Liver (tissue), 8 donors: ENCODE measurements at regions not wholly inside any gene's neighbourhood (a gene's known extent, or its start where the extent isn't known, plus 50 kb on each side); places are given as distances from the start of the nearest gene placed in this dataset.

Source experiments
- DNase-seq: peaks from one replicate; pipeline ENCODE4 v3.0.0-alpha.2; 2017; ENCODE audit warnings: low spot score
- H3K27ac ChIP-seq, 2 donors: one replicate each; pipeline ENCODE4 v1.7.0; 2013; ENCODE audit warnings: inconsistent platforms in 2 of 2, low read length in 2 of 2, control low read depth in 1 of 2, low read depth in 1 of 2, mild to moderate bottlenecking in 1 of 2
- H3K27me3 ChIP-seq, 4 donors: one replicate each; pipeline versions ENCODE4 v1.6.1 to v1.7.0; 2013; ENCODE audit warnings: low read length in 3 of 4, inconsistent platforms in 1 of 4, mild to moderate bottlenecking in 1 of 4, moderate library complexity in 1 of 4; ENCODE audit not compliant: control insufficient read depth in 4 of 4, insufficient read depth in 4 of 4
- H3K36me3 ChIP-seq, 4 donors: one replicate each; pipeline versions ENCODE4 v1.6.1 to v1.7.0; 2013; ENCODE audit warnings: low read length in 3 of 4, mild to moderate bottlenecking in 3 of 4, low read depth in 1 of 4, moderate library complexity in 1 of 4; ENCODE audit not compliant: control insufficient read depth in 4 of 4, insufficient read depth in 3 of 4
- H3K4me1 ChIP-seq, 4 donors: one replicate each; pipeline versions ENCODE4 v1.6.1 to v1.7.0; 2013; ENCODE audit warnings: low read length in 3 of 4, mild to moderate bottlenecking in 3 of 4, moderate library complexity in 1 of 4; ENCODE audit not compliant: control insufficient read depth in 4 of 4, insufficient read depth in 4 of 4
- H3K4me3 ChIP-seq, 3 donors: one replicate each; pipeline versions ENCODE4 v1.6.1 to v1.7.0; 2013; ENCODE audit warnings: low read length in 3 of 3, control low read depth in 1 of 3, low read depth in 1 of 3, mild to moderate bottlenecking in 1 of 3
- H3K9ac ChIP-seq, 2 donors: one replicate each; pipeline ENCODE4 v1.7.0; 2013; ENCODE audit warnings: low read length in 2 of 2, mild to moderate bottlenecking in 2 of 2, moderate library complexity in 2 of 2, control low read depth in 1 of 2, low read depth in 1 of 2
- H3K9me3 ChIP-seq, 4 donors: one replicate each; pipeline versions ENCODE4 v1.6.1 to v1.7.0; 2013; ENCODE audit warnings: low read length in 3 of 4; ENCODE audit not compliant: control insufficient read depth in 4 of 4
- EGR1 ChIP-seq, 2 donors: IDR thresholded peaks; 2 replicates each; pipeline ENCODE4 v1.6.1; 2016 to 2018; ENCODE audit warnings: antibody characterized with exemption in 2 of 2, low read depth in 2 of 2
- FOXA1 ChIP-seq: IDR thresholded peaks from 2 replicates; pipeline ENCODE4 v1.6.1; 2016; ENCODE audit warnings: antibody characterized with exemption
- FOXA2 ChIP-seq: IDR thresholded peaks from 2 replicates; pipeline ENCODE4 v1.6.1; 2016; ENCODE audit warnings: antibody characterized with exemption
- GABPA ChIP-seq, 2 donors: IDR thresholded peaks in 1 of 2; conservative IDR thresholded peaks in 1 of 2; 2 replicates each; pipeline ENCODE4 v1.6.1; 2016; ENCODE audit warnings: antibody characterized with exemption in 2 of 2, mild to moderate bottlenecking in 1 of 2, moderate library complexity in 1 of 2
- HNF4A ChIP-seq, 2 donors: conservative IDR thresholded peaks; 2 replicates each; pipeline ENCODE4 v1.6.1; 2016; ENCODE audit warnings: antibody characterized with exemption in 2 of 2, mild to moderate bottlenecking in 2 of 2
- HNF4G ChIP-seq: IDR thresholded peaks from 2 replicates; pipeline ENCODE4 v1.6.1; 2016; ENCODE audit warnings: antibody characterized with exemption
- JUND ChIP-seq, 2 donors: IDR thresholded peaks; 2 replicates each; pipeline ENCODE4 v1.6.1; 2016; ENCODE audit warnings: antibody characterized with exemption in 2 of 2
- NR2F2 ChIP-seq: IDR thresholded peaks from 2 replicates; pipeline ENCODE4 v1.6.1; 2016; ENCODE audit warnings: antibody characterized with exemption
- RAD21 ChIP-seq, 2 donors: IDR thresholded peaks; 2 replicates each; pipeline ENCODE4 v1.6.1; 2016; ENCODE audit warnings: antibody characterized with exemption in 2 of 2, mild to moderate bottlenecking in 2 of 2
- RXRA ChIP-seq, 2 donors: IDR thresholded peaks; 2 replicates each; pipeline ENCODE4 v1.6.1; 2017 to 2018; ENCODE audit warnings: antibody characterized with exemption in 2 of 2, mild to moderate bottlenecking in 1 of 2
- SP1 ChIP-seq: IDR thresholded peaks from 2 replicates; pipeline ENCODE4 v1.6.1; 2018; ENCODE audit warnings: antibody characterized with exemption, mild to moderate bottlenecking
- TAF1 ChIP-seq: conservative IDR thresholded peaks from 2 replicates; pipeline ENCODE4 v1.6.1; 2016; ENCODE audit warnings: antibody characterized with exemption, mild to moderate bottlenecking
- YY1 ChIP-seq: IDR thresholded peaks from 2 replicates; pipeline ENCODE4 v1.6.1; 2016; ENCODE audit warnings: antibody characterized with exemption, mild to moderate bottlenecking
- WGBS: extraction: QIAGEN DNeasy Blood & Tissue Kit; methylation state at CpG from one replicate; pipeline ENCODE4 v1.1.7; 2013; 5-methylcytosine and 5-hydroxymethylcytosine counted together
- TF ChIP-seq, protein P1 (sequence below): fragments of 150-350 bp; IDR thresholded peaks from 2 replicates; pipeline ENCODE4 v1.5.1; 2017; ENCODE audit warnings: improper control_type of control experiment, low read depth, low read length; ENCODE audit not compliant: missing input control
- TF ChIP-seq, protein P2 (sequence below): IDR thresholded peaks from 2 replicates; pipeline ENCODE4 v1.6.1; 2016; ENCODE audit warnings: antibody characterized with exemption
- TF ChIP-seq, protein P3 (sequence below): IDR thresholded peaks from 2 replicates; pipeline ENCODE4 v1.6.1; 2016; ENCODE audit warnings: antibody characterized with exemption
- TF ChIP-seq, protein P4 (sequence below): IDR thresholded peaks from 2 replicates; pipeline ENCODE4 v1.6.1; 2016; ENCODE audit warnings: antibody characterized with exemption
- TF ChIP-seq, protein P5 (sequence below): IDR thresholded peaks from 2 replicates; pipeline ENCODE4 v1.6.1; 2016; ENCODE audit warnings: antibody characterized with exemption, mild to moderate bottlenecking
- donor health status: healthy.
- donor health status: healthy.
- donor health status: healthy.
- donor health status: healthy.
- donor health status: healthy.

DNA sequence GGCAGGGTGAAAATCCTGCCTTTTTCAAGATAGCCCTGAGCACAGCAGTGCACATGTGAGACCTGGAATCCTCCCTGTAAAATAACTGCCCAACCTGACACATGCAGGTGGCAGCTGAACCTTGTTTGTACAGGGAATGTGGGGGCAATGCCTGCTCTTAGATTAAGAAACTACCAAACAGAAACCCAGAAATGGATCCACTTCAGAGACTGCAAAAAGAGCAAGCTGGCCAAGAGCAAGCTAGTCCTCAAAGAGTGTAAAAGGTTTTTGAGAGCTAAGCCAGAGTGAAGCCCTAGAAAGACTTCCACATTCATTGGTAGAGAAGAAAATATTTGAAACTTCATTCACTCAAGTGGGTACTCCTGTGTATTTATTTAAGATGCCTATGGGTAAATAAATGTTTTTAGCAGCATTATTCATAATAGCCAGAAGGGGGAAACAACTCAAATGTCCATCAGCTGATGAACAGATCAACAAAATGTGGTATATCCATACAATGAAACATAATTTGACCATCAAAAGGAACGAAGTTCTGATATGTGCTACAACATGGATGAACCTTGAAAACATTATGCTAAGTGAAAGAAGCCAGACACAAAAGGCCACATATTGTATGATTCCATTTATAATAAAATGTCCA lies 96.0 kb upstream of the TSC22D2 start:
- WGBS, result 94% methylated on average over 1 of the region's 1 CpG
- H3K4me1 ChIP-seq, result peaks cover 0 to 1% (median 0%) of the 10 kb centered on the region in 4 donors

DNA sequence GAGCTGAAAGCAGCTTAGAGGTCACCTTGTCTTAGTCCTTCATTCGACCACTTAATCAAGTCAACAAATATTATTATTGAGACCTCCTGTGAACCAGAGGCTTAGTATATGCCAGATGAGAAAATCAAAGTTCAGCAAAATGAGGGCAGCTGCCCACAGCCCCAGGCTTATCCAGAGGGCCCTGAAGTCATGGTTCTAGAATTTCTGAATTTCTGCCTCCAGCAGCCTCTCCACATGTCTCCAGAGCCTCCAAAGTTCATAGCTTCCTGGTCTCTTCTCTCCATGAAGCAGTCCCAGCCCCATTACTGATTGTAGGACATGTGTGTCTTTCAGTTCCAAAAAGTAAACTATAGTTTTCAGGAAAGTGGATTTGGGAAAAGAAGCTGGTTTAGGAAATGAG lies 96.9 kb upstream of the TSC22D2 start:
- TF ChIP-seq RXRA (IDR thresholded peaks at IDR 0.05) (no peak), JUND (IDR thresholded peaks at IDR 0.05) (no peak), NR2F2 (no peak), TAF1 (no peak), EGR1 (IDR thresholded peaks at IDR 0.05; ENCODE audit: low read depth in 2 of 2) (no peak), SP1 (no peak), FOXA2 (no peak), HNF4A (conservative IDR thresholded peaks at IDR 0.05) (no peak), GABPA (IDR thresholded peaks at IDR 0.05 in 1 of 2, conservative IDR thresholded peaks at IDR 0.05 in 1 of 2) (no peak), HNF4G (no peak), FOXA1 (no peak), RAD21 (IDR thresholded peaks at IDR 0.05) (no peak), YY1 (no peak)
- TF ChIP-seq, protein P1, sequence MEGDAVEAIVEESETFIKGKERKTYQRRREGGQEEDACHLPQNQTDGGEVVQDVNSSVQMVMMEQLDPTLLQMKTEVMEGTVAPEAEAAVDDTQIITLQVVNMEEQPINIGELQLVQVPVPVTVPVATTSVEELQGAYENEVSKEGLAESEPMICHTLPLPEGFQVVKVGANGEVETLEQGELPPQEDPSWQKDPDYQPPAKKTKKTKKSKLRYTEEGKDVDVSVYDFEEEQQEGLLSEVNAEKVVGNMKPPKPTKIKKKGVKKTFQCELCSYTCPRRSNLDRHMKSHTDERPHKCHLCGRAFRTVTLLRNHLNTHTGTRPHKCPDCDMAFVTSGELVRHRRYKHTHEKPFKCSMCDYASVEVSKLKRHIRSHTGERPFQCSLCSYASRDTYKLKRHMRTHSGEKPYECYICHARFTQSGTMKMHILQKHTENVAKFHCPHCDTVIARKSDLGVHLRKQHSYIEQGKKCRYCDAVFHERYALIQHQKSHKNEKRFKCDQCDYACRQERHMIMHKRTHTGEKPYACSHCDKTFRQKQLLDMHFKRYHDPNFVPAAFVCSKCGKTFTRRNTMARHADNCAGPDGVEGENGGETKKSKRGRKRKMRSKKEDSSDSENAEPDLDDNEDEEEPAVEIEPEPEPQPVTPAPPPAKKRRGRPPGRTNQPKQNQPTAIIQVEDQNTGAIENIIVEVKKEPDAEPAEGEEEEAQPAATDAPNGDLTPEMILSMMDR, result no peak
- TF ChIP-seq, protein P2, sequence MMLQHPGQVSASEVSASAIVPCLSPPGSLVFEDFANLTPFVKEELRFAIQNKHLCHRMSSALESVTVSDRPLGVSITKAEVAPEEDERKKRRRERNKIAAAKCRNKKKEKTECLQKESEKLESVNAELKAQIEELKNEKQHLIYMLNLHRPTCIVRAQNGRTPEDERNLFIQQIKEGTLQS, result no peak
- TF ChIP-seq, protein P3, sequence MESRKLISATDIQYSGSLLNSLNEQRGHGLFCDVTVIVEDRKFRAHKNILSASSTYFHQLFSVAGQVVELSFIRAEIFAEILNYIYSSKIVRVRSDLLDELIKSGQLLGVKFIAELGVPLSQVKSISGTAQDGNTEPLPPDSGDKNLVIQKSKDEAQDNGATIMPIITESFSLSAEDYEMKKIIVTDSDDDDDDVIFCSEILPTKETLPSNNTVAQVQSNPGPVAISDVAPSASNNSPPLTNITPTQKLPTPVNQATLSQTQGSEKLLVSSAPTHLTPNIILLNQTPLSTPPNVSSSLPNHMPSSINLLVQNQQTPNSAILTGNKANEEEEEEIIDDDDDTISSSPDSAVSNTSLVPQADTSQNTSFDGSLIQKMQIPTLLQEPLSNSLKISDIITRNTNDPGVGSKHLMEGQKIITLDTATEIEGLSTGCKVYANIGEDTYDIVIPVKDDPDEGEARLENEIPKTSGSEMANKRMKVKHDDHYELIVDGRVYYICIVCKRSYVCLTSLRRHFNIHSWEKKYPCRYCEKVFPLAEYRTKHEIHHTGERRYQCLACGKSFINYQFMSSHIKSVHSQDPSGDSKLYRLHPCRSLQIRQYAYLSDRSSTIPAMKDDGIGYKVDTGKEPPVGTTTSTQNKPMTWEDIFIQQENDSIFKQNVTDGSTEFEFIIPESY, result no peak
- TF ChIP-seq, protein P4, sequence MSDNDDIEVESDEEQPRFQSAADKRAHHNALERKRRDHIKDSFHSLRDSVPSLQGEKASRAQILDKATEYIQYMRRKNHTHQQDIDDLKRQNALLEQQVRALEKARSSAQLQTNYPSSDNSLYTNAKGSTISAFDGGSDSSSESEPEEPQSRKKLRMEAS, result no peak
- TF ChIP-seq, protein P5, sequence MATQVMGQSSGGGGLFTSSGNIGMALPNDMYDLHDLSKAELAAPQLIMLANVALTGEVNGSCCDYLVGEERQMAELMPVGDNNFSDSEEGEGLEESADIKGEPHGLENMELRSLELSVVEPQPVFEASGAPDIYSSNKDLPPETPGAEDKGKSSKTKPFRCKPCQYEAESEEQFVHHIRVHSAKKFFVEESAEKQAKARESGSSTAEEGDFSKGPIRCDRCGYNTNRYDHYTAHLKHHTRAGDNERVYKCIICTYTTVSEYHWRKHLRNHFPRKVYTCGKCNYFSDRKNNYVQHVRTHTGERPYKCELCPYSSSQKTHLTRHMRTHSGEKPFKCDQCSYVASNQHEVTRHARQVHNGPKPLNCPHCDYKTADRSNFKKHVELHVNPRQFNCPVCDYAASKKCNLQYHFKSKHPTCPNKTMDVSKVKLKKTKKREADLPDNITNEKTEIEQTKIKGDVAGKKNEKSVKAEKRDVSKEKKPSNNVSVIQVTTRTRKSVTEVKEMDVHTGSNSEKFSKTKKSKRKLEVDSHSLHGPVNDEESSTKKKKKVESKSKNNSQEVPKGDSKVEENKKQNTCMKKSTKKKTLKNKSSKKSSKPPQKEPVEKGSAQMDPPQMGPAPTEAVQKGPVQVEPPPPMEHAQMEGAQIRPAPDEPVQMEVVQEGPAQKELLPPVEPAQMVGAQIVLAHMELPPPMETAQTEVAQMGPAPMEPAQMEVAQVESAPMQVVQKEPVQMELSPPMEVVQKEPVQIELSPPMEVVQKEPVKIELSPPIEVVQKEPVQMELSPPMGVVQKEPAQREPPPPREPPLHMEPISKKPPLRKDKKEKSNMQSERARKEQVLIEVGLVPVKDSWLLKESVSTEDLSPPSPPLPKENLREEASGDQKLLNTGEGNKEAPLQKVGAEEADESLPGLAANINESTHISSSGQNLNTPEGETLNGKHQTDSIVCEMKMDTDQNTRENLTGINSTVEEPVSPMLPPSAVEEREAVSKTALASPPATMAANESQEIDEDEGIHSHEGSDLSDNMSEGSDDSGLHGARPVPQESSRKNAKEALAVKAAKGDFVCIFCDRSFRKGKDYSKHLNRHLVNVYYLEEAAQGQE, result no peak
- Histone ChIP-seq H3K9ac (no peak overlapping the region), H3K4me3 (no peak overlapping the region), H3K27me3 (no peaks in the 10 kb centered on the region), H3K4me1 (no peaks in the 10 kb centered on the region), H3K36me3 (no peaks in the 10 kb centered on the region), H3K9me3 (no peaks in the 10 kb centered on the region), H3K27ac (no peak overlapping the region)
- no peak for DNase-seq
- 86% methylated on average over 1 of the region's 1 CpG for WGBS

More for the DNA sequence above, 96.0 kb upstream of the TSC22D2 start:
- TF ChIP-seq RAD21 (IDR thresholded peaks at IDR 0.05), result peak in 1 of 2 donors; percentile 35
- TF ChIP-seq, protein P1, result no peak
- no peak for TF ChIP-seq TAF1
- TF ChIP-seq, protein P2, result no peak
- H3K9me3 ChIP-seq, result no peaks in the 10 kb centered on the region
- no peaks in the 10 kb centered on the region for H3K27me3 ChIP-seq
- H3K27ac ChIP-seq, result no peak overlapping the region
- no peak overlapping the region for H3K4me3 ChIP-seq
- no peak overlapping the region for H3K9ac ChIP-seq
- no peaks in the 10 kb centered on the region for H3K36me3 ChIP-seq
- DNase-seq, result no peak
